HG02642 (cell line): ENCODE measurements at regions not wholly inside any gene's neighbourhood (a gene's known extent, or its start where the extent isn't known, plus 50 kb on each side); places are given as distances from the start of the nearest gene placed in this dataset.
"Not testable (repeated sequence)": the region's sequence is repeated elsewhere in the genome, so short reads cannot be mapped to it uniquely, and the experiment has no call there.

Source experiments
- ATAC-seq: cut with Tn5 transposase; IDR thresholded peaks from one replicate; pipeline ENCODE4 v1.9.1; 2021; ENCODE audit warnings: mild to moderate bottlenecking; ENCODE audit not compliant: unreplicated experiment, poor library complexity

GRCh38 chr15:60130821-60131220 is 126.7 kb downstream of the FOXB1 start:
- no peak for ATAC-seq

GRCh38 chr15:60134609-60135008 is 130.5 kb downstream of the FOXB1 start:
- no peak for ATAC-seq

- ATAC-seq = no peak
These were observed 131.8 kb downstream of the FOXB1 start for GRCh38 chr15:60135961-60136360.

- no peak for ATAC-seq
These were observed 133.7 kb downstream of the FOXB1 start for GRCh38 chr15:60137711-60138396.

- no peak for ATAC-seq
These were observed 134.4 kb downstream of the FOXB1 start for GRCh38 chr15:60138397-60138968.

- no peak for ATAC-seq
These were observed 148.3 kb downstream of the FOXB1 start for GRCh38 chr15:60152386-60152785.

GRCh38 chr15:60154764-60155325 is 150.7 kb downstream of the FOXB1 start:
- ATAC-seq = no peak

- no peak for ATAC-seq
These were observed 151.6 kb downstream of the FOXB1 start for GRCh38 chr15:60155661-60156060.

GRCh38 chr15:60160909-60161308 is 156.8 kb downstream of the FOXB1 start:
- ATAC-seq = no peak

GRCh38 chr15:60161704-60162103 is 157.6 kb downstream of the FOXB1 start:
- no peak for ATAC-seq

- no peak for ATAC-seq
These were observed 158.3 kb downstream of the FOXB1 start for GRCh38 chr15:60162251-60162967.

GRCh38 chr15:60162968-60163355 is 158.9 kb downstream of the FOXB1 start:
- ATAC-seq = no peak

- no peak for ATAC-seq
These were observed 161.0 kb downstream of the FOXB1 start for GRCh38 chr15:60165111-60165510.

- no peak for ATAC-seq
These were observed 168.0 kb downstream of the FOXB1 start for GRCh38 chr15:60172143-60172542.

GRCh38 chr15:60179786-60180391 is 175.8 kb downstream of the FOXB1 start:
- ATAC-seq = no peak

- not testable (repeated sequence) for ATAC-seq
These were observed 177.8 kb downstream of the FOXB1 start for GRCh38 chr15:60181957-60182356.

GRCh38 chr15:60183366-60183765 is 179.3 kb downstream of the FOXB1 start:
- ATAC-seq = no peak

- no peak for ATAC-seq
These were observed 180.5 kb downstream of the FOXB1 start for GRCh38 chr15:60184579-60184978.

- no peak for ATAC-seq
These were observed 186.9 kb downstream of the FOXB1 start for GRCh38 chr15:60191016-60191415.

- ATAC-seq = no peak
These were observed 187.7 kb downstream of the FOXB1 start for GRCh38 chr15:60191821-60192220.

- ATAC-seq = no peak
These were observed 191.5 kb downstream of the FOXB1 start for GRCh38 chr15:60195611-60196010.
